ENCODE measurements at regions not wholly inside any gene's neighbourhood (a gene's known extent, or its start where the extent isn't known, plus 50 kb on each side); places are given as distances from the start of the nearest gene placed in this dataset.

DNA sequence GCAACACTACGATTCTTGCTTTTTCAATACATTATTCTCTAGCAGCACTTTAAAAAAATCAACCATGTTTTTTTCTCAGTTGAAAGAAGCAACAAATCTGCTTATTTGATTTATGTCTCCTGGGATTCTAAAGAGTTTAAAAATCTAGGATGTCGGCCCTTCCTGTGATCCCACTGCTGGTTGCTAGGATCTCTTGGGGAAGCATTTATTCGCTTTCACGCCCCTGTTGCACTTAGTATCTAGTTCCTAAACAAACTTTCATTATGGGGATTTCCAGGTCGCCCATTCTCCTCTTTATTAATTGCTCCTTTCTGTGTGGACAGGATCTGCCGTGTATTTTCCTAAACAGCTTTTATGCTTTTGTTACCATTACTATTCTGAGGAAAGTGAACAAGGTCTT lies 313.5 kb downstream of the AGTPBP1 start:
- DNase-seq (ENCODE audit: low read depth) = no peak

GRCh38 chr9:85427772-85428171 lies 314.0 kb downstream of the AGTPBP1 start:
- DNase-seq (ENCODE audit: low read depth) = no peak

DNA sequence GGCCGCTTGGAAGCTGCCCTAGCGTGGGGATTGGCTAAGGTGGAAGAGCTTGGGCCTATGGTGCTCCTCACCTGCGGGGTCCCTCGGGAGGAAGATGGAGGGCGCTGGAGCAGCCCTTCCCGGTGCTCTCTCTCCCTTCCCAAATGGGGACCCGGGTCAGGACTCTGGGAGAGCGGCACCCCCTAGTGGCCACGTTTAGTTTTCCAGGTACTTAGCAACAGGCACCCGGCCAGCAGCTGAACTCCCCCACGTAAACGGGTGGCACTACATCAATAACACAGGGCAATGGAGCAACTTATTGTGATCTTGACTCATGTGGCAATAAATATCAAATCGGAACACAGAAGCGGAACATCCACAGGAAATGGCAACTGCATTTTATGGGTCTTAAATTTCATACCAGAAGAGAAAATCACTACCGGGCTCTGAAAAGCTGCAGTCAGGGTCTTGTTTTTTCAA lies 316.6 kb downstream of the AGTPBP1 start:
- DNase-seq (ENCODE audit: low read depth) = no peak

DNA sequence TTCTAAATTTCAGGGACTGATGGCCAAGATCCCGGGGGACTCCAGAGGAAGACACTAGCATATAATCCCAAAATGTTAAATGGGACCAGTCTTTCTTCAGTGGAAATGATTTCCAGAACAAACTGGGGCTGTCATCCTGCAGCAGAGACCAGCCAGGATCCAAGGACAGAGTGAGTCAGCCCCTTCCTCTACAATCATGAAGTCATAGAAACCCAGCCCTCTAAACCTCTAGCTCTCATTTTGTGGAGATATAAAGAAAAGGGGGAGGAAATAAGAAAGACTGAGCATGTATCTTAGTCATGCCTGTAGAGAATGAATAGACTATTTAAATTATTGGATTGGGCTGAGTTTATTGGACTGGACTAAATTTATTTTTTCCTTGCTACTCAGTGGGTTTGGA lies 318.3 kb downstream of the AGTPBP1 start:
- DNase-seq (ENCODE audit: low read depth) = no peak

DNA sequence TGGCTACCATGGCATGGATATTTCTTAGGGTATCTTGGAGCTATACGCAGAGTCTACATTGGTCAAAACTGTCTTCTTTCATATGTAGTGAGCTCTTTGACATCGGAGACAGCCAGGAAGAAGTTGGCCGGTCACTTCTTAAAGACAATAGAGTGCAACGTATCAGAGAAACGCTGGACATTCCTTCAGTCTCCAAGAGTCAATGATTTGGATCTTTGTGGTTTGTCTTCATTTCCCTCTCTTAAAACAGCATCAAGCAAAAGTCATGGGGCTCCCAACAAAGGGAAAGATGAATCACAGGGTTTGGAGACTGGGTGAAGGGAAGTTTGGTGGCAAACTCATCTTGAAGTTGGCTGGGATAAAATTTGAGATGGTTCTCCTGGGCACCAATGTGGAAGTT lies 320.1 kb downstream of the AGTPBP1 start:
- DNase-seq (ENCODE audit: low read depth) = no peak

GRCh38 chr9:85420750-85421149 lies 321.0 kb downstream of the AGTPBP1 start:
- DNase-seq (ENCODE audit: low read depth) = no peak

DNA sequence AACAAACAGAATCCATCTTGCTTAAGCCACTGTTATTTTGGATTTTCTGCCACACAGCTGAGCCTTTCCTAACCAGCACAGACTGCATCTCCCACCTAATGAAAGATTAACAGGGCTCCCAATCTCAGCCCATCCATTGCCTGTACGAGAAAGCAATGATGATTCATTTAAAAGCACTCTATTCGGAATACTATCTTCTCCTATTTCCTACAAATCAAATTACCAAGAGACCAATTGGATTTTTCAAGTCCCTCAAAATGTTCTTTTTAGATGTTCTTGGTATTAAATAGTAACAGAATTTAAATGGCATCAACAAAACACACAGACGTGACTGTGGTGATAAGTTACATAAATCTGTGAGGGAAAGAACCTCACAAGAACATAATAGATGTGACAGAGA lies 324.1 kb downstream of the AGTPBP1 start:
- no peak for DNase-seq (ENCODE audit: low read depth)

- DNase-seq (ENCODE audit: low read depth) = no peak
Measured at GRCh38 chr9:85416715-85417114, 325.0 kb downstream of the AGTPBP1 start.

DNA sequence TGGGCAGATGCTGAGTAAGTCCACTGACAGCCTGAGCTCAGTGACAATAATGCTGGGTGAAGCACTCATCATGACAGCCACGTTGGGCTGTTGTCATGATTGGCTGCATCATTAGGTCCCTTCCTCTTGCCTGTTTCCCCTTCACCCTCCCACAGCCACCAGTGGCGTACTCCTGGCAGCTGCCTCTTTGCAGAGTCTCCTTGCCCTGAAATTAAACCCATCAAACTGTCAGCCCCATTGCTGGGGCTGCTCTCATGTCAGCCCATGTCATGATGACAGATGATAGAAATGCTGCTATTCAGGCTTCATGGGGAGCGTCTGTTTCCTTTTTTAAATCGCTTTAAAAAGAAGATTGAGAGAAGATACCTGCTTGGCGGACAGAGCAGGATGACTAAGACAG lies 327.4 kb downstream of the AGTPBP1 start:
- no peak for DNase-seq (ENCODE audit: low read depth)

GRCh38 chr9:85408494-85408893 lies 333.3 kb downstream of the AGTPBP1 start:
- no peak for DNase-seq (ENCODE audit: low read depth)

DNA sequence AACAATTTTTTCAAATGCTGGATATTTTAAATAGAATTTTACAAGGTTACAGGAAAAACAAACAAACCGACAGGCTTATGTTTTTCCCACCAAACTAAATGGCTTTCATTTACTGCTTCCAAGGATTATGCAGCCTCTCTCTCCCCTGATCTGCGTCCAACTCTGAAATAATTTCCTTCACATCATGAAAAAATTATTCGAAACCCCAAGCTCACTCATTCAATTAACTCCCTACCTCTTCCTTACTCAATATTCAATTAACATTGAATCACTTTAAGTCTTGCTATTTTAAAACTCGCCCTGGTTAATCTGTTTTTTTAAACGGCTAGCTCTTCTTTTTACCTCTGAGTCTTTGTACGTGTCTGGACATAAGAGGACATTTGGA lies 336.2 kb downstream of the AGTPBP1 start:
- DNase-seq (ENCODE audit: low read depth) = no peak

GRCh38 chr9:85404911-85405565 lies 336.7 kb downstream of the AGTPBP1 start:
- no peak for DNase-seq (ENCODE audit: low read depth)

DNA sequence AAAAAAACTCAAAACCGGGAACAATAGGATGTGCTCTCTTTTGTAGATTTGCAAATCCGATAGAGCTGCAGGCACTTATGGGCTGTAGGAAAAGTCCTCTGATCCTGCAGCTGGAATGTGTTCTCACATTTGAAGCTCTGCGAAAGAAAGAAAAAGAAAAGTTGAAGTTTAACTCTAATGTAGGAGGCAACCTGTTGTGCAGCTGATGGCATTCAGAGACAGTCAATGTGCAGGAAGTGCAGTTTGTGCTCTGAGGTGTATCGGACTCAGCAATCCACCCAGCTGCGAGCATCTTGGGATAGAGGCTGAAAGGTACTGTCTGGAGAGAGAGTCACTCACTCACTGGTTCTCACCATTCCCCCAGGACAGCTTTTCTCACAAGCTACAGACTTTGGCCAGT lies 339.2 kb downstream of the AGTPBP1 start:
- no peak for DNase-seq (ENCODE audit: low read depth)

- no peak for DNase-seq (ENCODE audit: low read depth)
Measured at GRCh38 chr9:85401998-85402397, 339.8 kb downstream of the AGTPBP1 start.

GRCh38 chr9:85397005-85397404 lies 344.7 kb downstream of the AGTPBP1 start:
- no peak for DNase-seq (ENCODE audit: low read depth)

DNA sequence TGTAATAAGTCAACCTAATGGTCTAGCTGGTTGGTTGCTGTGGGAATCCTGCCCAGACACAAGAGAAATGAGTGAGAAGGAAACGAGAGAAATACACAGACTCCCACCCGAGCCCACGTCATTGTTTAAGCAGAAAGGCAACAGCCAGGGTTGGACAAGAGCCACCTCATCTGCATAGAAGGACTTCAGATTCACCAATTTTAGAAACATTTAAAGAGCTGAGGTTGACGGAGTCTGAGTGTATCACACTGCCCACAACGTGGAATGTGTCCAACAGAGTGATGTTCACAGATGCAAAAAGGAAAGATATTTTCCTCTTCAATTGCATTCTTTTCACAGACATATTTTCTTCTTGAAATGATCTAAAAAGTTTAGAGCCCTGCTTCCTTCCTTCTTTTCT lies 349.5 kb downstream of the AGTPBP1 start:
- no peak for DNase-seq (ENCODE audit: low read depth)

- DNase-seq (ENCODE audit: low read depth) = no peak
Measured at GRCh38 chr9:85377731-85378289, 363.9 kb downstream of the AGTPBP1 start.

DNA sequence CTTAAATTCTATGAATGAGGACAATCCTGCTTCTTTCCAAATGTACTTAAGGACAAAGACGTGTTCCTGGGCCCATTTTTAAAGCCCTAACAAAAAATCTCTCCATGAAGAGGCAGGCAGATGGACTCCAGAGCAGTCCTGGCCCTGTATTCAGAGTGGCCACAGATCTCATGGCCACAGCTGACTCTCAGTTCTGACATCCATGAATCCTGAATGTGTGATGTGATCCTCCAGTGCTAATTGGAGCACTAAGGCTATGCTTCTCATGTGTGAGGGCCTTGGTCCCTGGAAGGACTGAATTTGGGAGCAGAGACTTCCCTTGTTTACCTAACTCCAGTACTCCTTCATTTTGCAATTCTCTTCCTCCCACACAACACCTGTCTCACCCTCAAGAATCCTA lies 373.0 kb downstream of the AGTPBP1 start:
- DNase-seq (ENCODE audit: low read depth) = no peak

GRCh38 chr9:85359161-85359560 lies 382.6 kb downstream of the AGTPBP1 start:
- no peak for DNase-seq (ENCODE audit: low read depth)

GRCh38 chr9:85349046-85349445 lies 392.7 kb downstream of the AGTPBP1 start:
- DNase-seq (ENCODE audit: low read depth) = no peak

- DNase-seq (ENCODE audit: low read depth) = no peak
Measured at GRCh38 chr9:85347541-85347940, 394.2 kb downstream of the AGTPBP1 start.

DNA sequence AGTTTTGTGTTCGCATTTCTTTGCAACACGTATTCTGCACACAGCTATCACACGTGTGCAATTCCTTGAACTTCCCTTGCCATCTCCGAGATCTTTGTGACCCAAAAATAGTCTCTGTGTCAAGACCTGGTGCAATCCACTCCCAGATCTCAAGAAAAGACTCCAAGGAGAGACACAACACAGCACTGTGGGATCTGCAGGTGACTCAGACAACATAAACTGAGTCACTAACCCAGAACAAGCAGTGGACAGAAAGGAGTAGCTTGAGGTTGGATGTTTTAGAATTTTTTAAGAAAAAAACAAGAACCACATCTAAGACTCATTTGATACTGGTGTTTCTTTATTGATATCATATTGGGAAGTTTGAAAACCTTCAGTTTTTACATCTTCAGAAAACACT lies 396.9 kb downstream of the AGTPBP1 start:
- DNase-seq (ENCODE audit: low read depth) = no peak

DNA sequence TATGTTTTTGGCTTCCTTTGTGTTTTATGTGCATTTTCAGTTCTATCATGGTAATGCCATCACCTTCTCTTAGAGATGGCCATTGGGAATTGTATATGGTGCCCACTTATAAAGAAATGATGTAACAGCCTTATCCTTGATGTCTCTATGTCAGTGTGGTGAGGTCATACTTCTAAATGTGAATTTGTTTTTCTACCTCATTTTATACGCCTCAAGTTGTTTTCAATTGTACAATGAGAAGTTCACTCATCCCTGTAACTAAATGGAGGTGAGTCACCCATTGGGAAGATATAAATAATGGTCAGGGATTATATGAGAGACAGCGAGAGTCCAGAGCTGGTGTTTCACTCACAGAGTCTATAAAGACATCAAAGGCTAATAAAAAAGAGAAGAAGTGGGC lies 402.4 kb downstream of the AGTPBP1 start:
- no peak for DNase-seq (ENCODE audit: low read depth)

DNA sequence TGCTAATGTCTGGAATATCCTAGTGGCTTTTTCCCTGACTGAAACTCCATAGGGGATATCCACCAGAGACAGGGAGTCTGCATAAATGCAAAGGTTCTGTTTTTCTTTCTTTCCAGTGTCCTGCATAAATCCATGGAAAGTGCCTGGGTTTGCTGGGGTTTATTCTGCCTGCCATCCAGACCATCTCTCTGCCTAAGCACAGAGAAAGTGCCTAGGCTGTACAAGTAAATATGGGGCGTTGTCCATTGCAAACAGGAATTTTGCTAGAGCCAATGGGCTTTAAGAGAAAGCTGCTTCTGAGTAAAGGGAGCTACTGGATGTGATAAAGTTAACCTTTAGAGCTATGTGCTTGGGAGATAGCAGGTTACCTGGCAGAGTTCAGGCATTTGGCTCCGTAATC lies 407.5 kb downstream of the AGTPBP1 start:
- no peak for DNase-seq (ENCODE audit: low read depth)

Measured in forelimb muscle (tissue), 1 donor.